Fibroblast of mammary gland (primary cell): ENCODE measurements at regions not wholly inside any gene's neighbourhood (a gene's known extent, or its start where the extent isn't known, plus 50 kb on each side); places are given as distances from the start of the nearest gene placed in this dataset.
A peak's percentile ranks its signal among the peaks of the same experiment; 100 is the strongest.

Experiments
- DNase-seq: peaks from one replicate; pipeline ENCODE4 v3.0.0-alpha.2; 2010; ENCODE audit warnings: low read depth
- H3K4me3 ChIP-seq: 2 replicates; pipeline ENCODE4 v1.5.1; 2011; ENCODE audit warnings: low read depth, mild to moderate bottlenecking, low read length, moderate library complexity; ENCODE audit not compliant: control insufficient read depth
- CTCF ChIP-seq: conservative IDR thresholded peaks from 2 replicates; pipeline ENCODE4 v1.5.1; 2011; ENCODE audit warnings: low read depth, low read length, inconsistent platforms; ENCODE audit not compliant: control insufficient read depth, insufficient read depth

- TF ChIP-seq CTCF: no peak
- DNase-seq: no peak
- H3K4me3 ChIP-seq: no peak overlapping the region
These were observed 204.6 kb upstream of the SLC38A2 start for GRCh38 chr12:46577063-46577776.

- H3K4me3 ChIP-seq: no peak overlapping the region
- no peak for DNase-seq
- TF ChIP-seq CTCF: no peak
These were observed 202.3 kb upstream of the SLC38A2 start for GRCh38 chr12:46574847-46575246.

- no peak overlapping the region for H3K4me3 ChIP-seq
- DNase-seq: peak; percentile 10
- no peak for TF ChIP-seq CTCF
These were observed 200.7 kb upstream of the SLC38A2 start for GRCh38 chr12:46573347-46573658.

- DNase-seq: no peak
- no peak for TF ChIP-seq CTCF
- H3K4me3 ChIP-seq: no peak overlapping the region
These were observed 200.2 kb upstream of the SLC38A2 start for GRCh38 chr12:46572644-46573346.

GRCh38 chr12:46571608-46572007, 199.0 kb upstream of the SLC38A2 start:
- H3K4me3 ChIP-seq: no peak overlapping the region
- DNase-seq: no peak
- TF ChIP-seq CTCF: no peak

GRCh38 chr12:46569826-46570439, 197.4 kb upstream of the SLC38A2 start:
- TF ChIP-seq CTCF: no peak
- no peak for DNase-seq
- no peak overlapping the region for H3K4me3 ChIP-seq
